ENCODE measurements at regions not wholly inside any gene's neighbourhood (a gene's known extent, or its start where the extent isn't known, plus 50 kb on each side); places are given as distances from the start of the nearest gene placed in this dataset.

- H4K91ac ChIP-seq (ENCODE audit: insufficient read depth, low read depth, low read length) = no peak overlapping the region
- H2BK120ac ChIP-seq (ENCODE audit: low read depth, low read length) = no peak overlapping the region
- CTCF ChIA-PET = no interaction called here
- H3K56ac ChIP-seq (ENCODE audit: extremely low read depth, insufficient read depth, low read length) = no peak overlapping the region
- no peak overlapping the region for H3K27ac ChIP-seq (ENCODE audit: insufficient read depth, low read length)
- dilution Hi-C loops (cut with HindIII; ENCODE audit: low sequenced_read_pairs, unreplicated experiment) = no loop called here
- H4K20me1 ChIP-seq (ENCODE audit: insufficient read depth, low read length) = no peaks in the 10 kb centered on the region
- in situ Hi-C loops (cut with MboI; ENCODE audit: low sequenced_read_pairs) = no loop called here
- H3K36me3 ChIP-seq (ENCODE audit: control insufficient read depth, insufficient read depth, low read length) = no peaks in the 10 kb centered on the region
- H3K4ac ChIP-seq (ENCODE audit: low read depth, low read length) = no peak overlapping the region
- H2BK5ac ChIP-seq (ENCODE audit: low read depth, low read length, poor library complexity, severe bottlenecking) = no peak overlapping the region
- H3K79me1 ChIP-seq (ENCODE audit: low read depth in 1 of 2, low read length in 2 of 2) = no peaks in the 10 kb centered on the region
- H3K9me1 ChIP-seq (ENCODE audit: insufficient read depth, low read length) = no peaks in the 10 kb centered on the region; the same call in 1 of the 2 replicates
- H4K8ac ChIP-seq (ENCODE audit: low read depth in 2 of 2, low read length in 2 of 2) = no peak overlapping the region
- H2BK20ac ChIP-seq (ENCODE audit: low read depth, low read length) = no peak overlapping the region
- TF ChIP-seq RCOR1 (IDR thresholded peaks at IDR 0.05; ENCODE audit: insufficient replicate concordance, low read length) (no peak), FOS (IDR thresholded peaks at IDR 0.05; ENCODE audit: low read depth, low read length) (no peak), MAFK (IDR thresholded peaks at IDR 0.05; ENCODE audit: low read depth, low read length) (no peak), SMC3 (IDR thresholded peaks at IDR 0.05; ENCODE audit: low read depth, low read length) (no peak), RAD21 (IDR thresholded peaks at IDR 0.05; ENCODE audit: low read length) (no peak), RFX5 (IDR thresholded peaks at IDR 0.05; ENCODE audit: low read depth, low read length) (no peak), MAZ (IDR thresholded peaks at IDR 0.05; ENCODE audit: borderline replicate concordance, low read depth, low read length) (no peak), CHD1 (IDR thresholded peaks at IDR 0.05; ENCODE audit: low read depth, low read length) (no peak), CEBPB (IDR thresholded peaks at IDR 0.05; ENCODE audit: low read depth, low read length) (no peak), POLR2A (IDR thresholded peaks at IDR 0.05; ENCODE audit: low read depth, low read length) (no peak), MXI1 (IDR thresholded peaks at IDR 0.05; ENCODE audit: borderline replicate concordance, low read depth, low read length) (no peak)
- TF ChIP-seq, protein P1, sequence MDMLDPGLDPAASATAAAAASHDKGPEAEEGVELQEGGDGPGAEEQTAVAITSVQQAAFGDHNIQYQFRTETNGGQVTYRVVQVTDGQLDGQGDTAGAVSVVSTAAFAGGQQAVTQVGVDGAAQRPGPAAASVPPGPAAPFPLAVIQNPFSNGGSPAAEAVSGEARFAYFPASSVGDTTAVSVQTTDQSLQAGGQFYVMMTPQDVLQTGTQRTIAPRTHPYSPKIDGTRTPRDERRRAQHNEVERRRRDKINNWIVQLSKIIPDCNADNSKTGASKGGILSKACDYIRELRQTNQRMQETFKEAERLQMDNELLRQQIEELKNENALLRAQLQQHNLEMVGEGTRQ (IDR thresholded peaks at IDR 0.05; ENCODE audit: low read depth, low read length) = no peak
- TF ChIP-seq, protein P2, sequence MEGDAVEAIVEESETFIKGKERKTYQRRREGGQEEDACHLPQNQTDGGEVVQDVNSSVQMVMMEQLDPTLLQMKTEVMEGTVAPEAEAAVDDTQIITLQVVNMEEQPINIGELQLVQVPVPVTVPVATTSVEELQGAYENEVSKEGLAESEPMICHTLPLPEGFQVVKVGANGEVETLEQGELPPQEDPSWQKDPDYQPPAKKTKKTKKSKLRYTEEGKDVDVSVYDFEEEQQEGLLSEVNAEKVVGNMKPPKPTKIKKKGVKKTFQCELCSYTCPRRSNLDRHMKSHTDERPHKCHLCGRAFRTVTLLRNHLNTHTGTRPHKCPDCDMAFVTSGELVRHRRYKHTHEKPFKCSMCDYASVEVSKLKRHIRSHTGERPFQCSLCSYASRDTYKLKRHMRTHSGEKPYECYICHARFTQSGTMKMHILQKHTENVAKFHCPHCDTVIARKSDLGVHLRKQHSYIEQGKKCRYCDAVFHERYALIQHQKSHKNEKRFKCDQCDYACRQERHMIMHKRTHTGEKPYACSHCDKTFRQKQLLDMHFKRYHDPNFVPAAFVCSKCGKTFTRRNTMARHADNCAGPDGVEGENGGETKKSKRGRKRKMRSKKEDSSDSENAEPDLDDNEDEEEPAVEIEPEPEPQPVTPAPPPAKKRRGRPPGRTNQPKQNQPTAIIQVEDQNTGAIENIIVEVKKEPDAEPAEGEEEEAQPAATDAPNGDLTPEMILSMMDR (conservative IDR thresholded peaks at IDR 0.05; ENCODE audit: low read depth, low read length) = no peak
- no peak overlapping the region for H3K4me3 ChIP-seq (ENCODE audit: insufficient read depth, low read depth, low read length)
- no peak overlapping the region for H2BK15ac ChIP-seq (ENCODE audit: low read depth, low read length)
- no peak for ATAC-seq (ENCODE audit: low read depth)
- no peak overlapping the region for H3K9ac ChIP-seq (ENCODE audit: low read depth, low read length)
- H3K18ac ChIP-seq (ENCODE audit: low read depth, low read length) = no peak overlapping the region
- POLR2A ChIA-PET (ENCODE audit: unreplicated experiment) = no interaction called here
- no peak overlapping the region for H3K14ac ChIP-seq (replicated peaks; ENCODE audit: low read depth, low read length)
- no TSS peak for BruUV-seq (replicated peaks)
- no peak overlapping the region for H3K23ac ChIP-seq (ENCODE audit: low read depth, low read length)
- intact Hi-C loops (cut with micrococcal nuclease) = no loop called here
- H3K4me2 ChIP-seq (ENCODE audit: low read depth, low read length) = no peak overlapping the region
- no peak overlapping the region for H2AFZ ChIP-seq (replicated peaks; ENCODE audit: low read length, poor library complexity)
- H3K27me3 ChIP-seq (ENCODE audit: control insufficient read depth, insufficient read depth, low read length) = peaks cover 6% of the 10 kb centered on the region
- no peak overlapping the region for H2AK9ac ChIP-seq (replicated peaks; ENCODE audit: low read depth, low read length, poor library complexity)
- no peaks in the 10 kb centered on the region for H3K4me1 ChIP-seq (ENCODE audit: control insufficient read depth, insufficient read depth, low read length)
- no peak overlapping the region for H4K5ac ChIP-seq (ENCODE audit: low read depth, low read length)
- no CpG with 5 or more reads among the region's 1 CpG for WGBS, 2 experiments (ENCODE audit: extremely low coverage in 2 of 2, insufficient read length in 1 of 2)
- DNase-seq = no peak
- H2AK5ac ChIP-seq (ENCODE audit: low read depth, low read length) = no peak overlapping the region
- no peaks in the 10 kb centered on the region for H3K9me3 ChIP-seq (ENCODE audit: control insufficient read depth, insufficient read depth, low read length)
Measured at GRCh38 chr1:232109391-232109790, 482.8 kb downstream of the DISC1 start.

Measured in IMR-90 (cell line).